Upper lobe of left lung (tissue), 6 donors: ENCODE measurements at regions not wholly inside any gene's neighbourhood (a gene's known extent, or its start where the extent isn't known, plus 50 kb on each side); places are given as distances from the start of the nearest gene placed in this dataset.

Source experiments
- ATAC-seq, 2 donors: fragments of 200-7000 bp; cut with Tn5 transposase; one replicate each; pipeline ENCODE4 v1.9.1; 2022; ENCODE audit warnings: mild to moderate bottlenecking in 2 of 2, moderate library complexity in 2 of 2; ENCODE audit not compliant: low FRiP score in 2 of 2
- DNase-seq, 2 donors: peaks; one replicate each; pipeline ENCODE4 v3.0.0-alpha.2; 2019 to 2020
- H3K27ac ChIP-seq, 4 donors: fragments of 200-600 bp; sonication (generic); one replicate each; pipeline ENCODE4 v1.5.1; 2016 to 2019
- H3K27me3 ChIP-seq, 4 donors: fragments of 200-600 bp; sonication (generic); one replicate each; pipeline ENCODE4 v1.5.1; 2017 to 2019
- H3K36me3 ChIP-seq, 4 donors: fragments of 200-600 bp; sonication (generic); one replicate each; pipeline ENCODE4 v1.5.1; 2016 to 2019
- H3K4me1 ChIP-seq, 4 donors: fragments of 200-600 bp; sonication (generic); one replicate each; pipeline ENCODE4 v1.5.1; 2018 to 2019
- H3K4me3 ChIP-seq, 4 donors: fragments of 200-600 bp; sonication (generic); one replicate each; pipeline ENCODE4 v1.5.1; 2017 to 2019; ENCODE audit warnings: mild to moderate bottlenecking in 2 of 4, moderate library complexity in 1 of 4
- H3K9me3 ChIP-seq, 4 donors: fragments of 200-600 bp; sonication (generic); one replicate each; pipeline ENCODE4 v1.5.1; 2018 to 2019
- EP300 ChIP-seq, 4 donors: sonication (generic); formaldehyde crosslinking; IDR thresholded peaks; one replicate each; pipeline ENCODE4 v1.5.1; 2017; ENCODE audit warnings: antibody characterized with exemption in 4 of 4, control low read depth in 2 of 4
- POLR2A ChIP-seq, 4 donors: fragments of 450-650 bp; IDR thresholded peaks; one replicate each; pipeline ENCODE4 v1.5.1; 2016 to 2017; ENCODE audit warnings: antibody characterized with exemption in 4 of 4, mild to moderate bottlenecking in 2 of 4
- POLR2AphosphoS5 ChIP-seq, 2 donors: sonication (generic); formaldehyde crosslinking; IDR thresholded peaks; one replicate each; pipeline ENCODE4 v1.5.1; 2017; ENCODE audit warnings: antibody characterized with exemption in 2 of 2
- WGBS, 2 donors: methylation state at CpG; one replicate each; pipeline ENCODE4 v1.1.5; 2017 to 2018; 5-methylcytosine and 5-hydroxymethylcytosine counted together
- TF ChIP-seq, protein P1 (sequence below), 6 experiments: fragments of 450-650 bp in 4 of 6; fragments of 200-600 bp in 2 of 6; sonication (generic) in 2 of 6; IDR thresholded peaks; one replicate each; pipeline ENCODE4 v1.5.1; 2016 to 2019; ENCODE audit warnings: antibody characterized with exemption in 6 of 6
- donor health status: DM: no; HTN: no; CAD: no; lungs with moderate emphysema.
- donor health status: DM: no; HTN: yes; CAD: no; lungs with severe emphysema.

DNA sequence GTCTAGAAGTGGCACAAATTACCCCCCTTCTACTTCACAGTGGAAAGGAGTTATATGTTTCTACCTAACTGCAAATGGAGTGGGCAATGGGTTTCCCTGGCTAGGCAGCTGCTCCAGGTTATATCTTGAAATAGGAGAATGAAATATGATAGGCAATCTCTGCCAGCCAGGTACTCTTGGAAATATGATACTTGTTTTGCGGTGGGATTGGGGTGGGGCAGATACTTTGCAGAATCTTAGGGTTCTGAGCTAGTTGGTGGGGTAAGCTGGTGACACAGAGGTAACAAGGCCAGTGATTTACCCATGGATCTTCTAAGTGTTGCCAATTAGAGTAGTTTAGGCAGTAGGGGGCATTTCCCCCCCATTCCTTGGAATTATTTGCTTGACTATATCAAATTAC, 140.1 kb downstream of the ATP23 start:
- TF ChIP-seq POLR2AphosphoS5 (IDR thresholded peaks at IDR 0.05) (no peak), POLR2A (IDR thresholded peaks at IDR 0.05) (no peak), EP300 (IDR thresholded peaks at IDR 0.05) (no peak)
- TF ChIP-seq, protein P1, sequence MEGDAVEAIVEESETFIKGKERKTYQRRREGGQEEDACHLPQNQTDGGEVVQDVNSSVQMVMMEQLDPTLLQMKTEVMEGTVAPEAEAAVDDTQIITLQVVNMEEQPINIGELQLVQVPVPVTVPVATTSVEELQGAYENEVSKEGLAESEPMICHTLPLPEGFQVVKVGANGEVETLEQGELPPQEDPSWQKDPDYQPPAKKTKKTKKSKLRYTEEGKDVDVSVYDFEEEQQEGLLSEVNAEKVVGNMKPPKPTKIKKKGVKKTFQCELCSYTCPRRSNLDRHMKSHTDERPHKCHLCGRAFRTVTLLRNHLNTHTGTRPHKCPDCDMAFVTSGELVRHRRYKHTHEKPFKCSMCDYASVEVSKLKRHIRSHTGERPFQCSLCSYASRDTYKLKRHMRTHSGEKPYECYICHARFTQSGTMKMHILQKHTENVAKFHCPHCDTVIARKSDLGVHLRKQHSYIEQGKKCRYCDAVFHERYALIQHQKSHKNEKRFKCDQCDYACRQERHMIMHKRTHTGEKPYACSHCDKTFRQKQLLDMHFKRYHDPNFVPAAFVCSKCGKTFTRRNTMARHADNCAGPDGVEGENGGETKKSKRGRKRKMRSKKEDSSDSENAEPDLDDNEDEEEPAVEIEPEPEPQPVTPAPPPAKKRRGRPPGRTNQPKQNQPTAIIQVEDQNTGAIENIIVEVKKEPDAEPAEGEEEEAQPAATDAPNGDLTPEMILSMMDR (IDR thresholded peaks at IDR 0.05): no peak
- ATAC-seq (no peak), DNase-seq (no peak)
- H3K4me1 ChIP-seq: no peaks in the 10 kb centered on the region
- H3K9me3 ChIP-seq: no peaks in the 10 kb centered on the region
- no peaks in the 10 kb centered on the region for H3K36me3 ChIP-seq
- no peak overlapping the region for H3K27ac ChIP-seq
- H3K27me3 ChIP-seq: no peaks in the 10 kb centered on the region
- 0% methylated on average over 1 of the region's 1 CpG for WGBS, 2 donors
- no peak overlapping the region for H3K4me3 ChIP-seq

DNA sequence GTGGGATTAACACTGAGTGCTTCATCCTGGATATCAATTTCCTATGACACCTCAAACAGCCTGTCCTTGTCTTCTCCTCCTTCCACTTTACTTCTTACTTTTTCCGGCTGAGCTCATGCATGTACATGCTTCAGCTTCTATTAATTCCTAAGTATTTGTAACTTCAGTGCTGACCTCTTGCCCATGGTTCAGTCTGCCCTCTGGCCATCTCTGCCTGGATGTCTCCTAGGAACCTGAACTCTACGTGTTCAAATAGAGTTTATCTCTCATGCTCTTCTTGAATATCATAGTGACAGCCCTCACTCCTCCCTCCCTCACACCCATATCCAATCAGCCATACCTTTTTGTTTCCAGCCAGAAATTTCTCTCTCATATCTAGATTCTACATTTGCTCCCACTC, 141.6 kb downstream of the ATP23 start:
- H3K9me3 ChIP-seq: no peaks in the 10 kb centered on the region
- DNase-seq (no peak), ATAC-seq (no peak)
- H3K4me3 ChIP-seq: no peak overlapping the region
- no peaks in the 10 kb centered on the region for H3K4me1 ChIP-seq
- no peaks in the 10 kb centered on the region for H3K36me3 ChIP-seq
- WGBS, 2 donors: 81 to 95% methylated on average over 2 of the region's 2 CpGs
- no peaks in the 10 kb centered on the region for H3K27me3 ChIP-seq
- TF ChIP-seq EP300 (IDR thresholded peaks at IDR 0.05): no peak
- TF ChIP-seq POLR2AphosphoS5 (IDR thresholded peaks at IDR 0.05): no peak
- TF ChIP-seq, protein P1 (IDR thresholded peaks at IDR 0.05): no peak
- TF ChIP-seq POLR2A (IDR thresholded peaks at IDR 0.05): no peak
- H3K27ac ChIP-seq: no peak overlapping the region

DNA sequence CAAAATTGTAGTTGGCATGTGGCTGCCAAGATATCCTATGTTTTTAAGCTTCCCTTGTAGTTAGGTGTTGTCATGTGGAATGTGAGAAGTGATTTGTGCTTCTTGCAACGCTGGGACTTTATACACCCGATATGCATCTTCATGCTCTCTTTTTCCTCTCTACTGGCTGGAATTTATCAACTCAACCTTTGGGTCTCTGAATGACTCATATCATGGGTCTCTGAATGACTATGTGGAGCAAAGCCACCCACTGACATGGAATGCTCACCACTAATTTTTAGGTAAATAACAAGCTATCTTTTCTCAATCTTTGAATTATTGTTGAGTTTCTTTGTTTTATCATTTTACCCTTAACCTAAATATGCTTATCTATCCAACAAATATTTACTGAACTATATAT, 144.6 kb downstream of the ATP23 start:
- Histone ChIP-seq H3K4me1 (no peaks in the 10 kb centered on the region), H3K27ac (no peak overlapping the region), H3K36me3 (no peaks in the 10 kb centered on the region), H3K9me3 (no peaks in the 10 kb centered on the region), H3K4me3 (no peak overlapping the region), H3K27me3 (no peaks in the 10 kb centered on the region)
- TF ChIP-seq POLR2A (IDR thresholded peaks at IDR 0.05) (no peak), EP300 (IDR thresholded peaks at IDR 0.05) (no peak), POLR2AphosphoS5 (IDR thresholded peaks at IDR 0.05) (no peak)
- TF ChIP-seq, protein P1 (IDR thresholded peaks at IDR 0.05): no peak
- WGBS, 2 donors: 74 to 77% methylated on average over 2 of the region's 2 CpGs
- ATAC-seq (no peak), DNase-seq (no peak)

DNA sequence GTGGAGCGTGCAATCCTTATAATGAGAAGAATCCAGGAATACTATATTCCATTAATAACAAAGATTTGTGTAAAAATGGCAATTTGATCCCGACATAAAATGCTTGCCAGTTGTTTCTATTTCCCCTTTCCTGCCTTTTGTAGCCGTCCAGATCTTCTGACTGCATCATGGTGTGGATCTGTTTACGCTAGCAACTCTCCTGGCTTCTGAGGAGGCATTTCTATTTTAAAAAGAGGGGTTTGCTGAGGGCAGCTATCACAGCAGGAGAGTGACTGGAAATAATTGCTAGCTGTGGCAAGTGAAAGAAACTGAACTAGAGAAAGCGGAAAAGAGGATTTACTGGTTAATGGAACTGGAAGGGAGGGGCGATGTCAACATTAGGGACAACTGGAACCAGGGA, 145.6 kb downstream of the ATP23 start:
- Histone ChIP-seq H3K36me3 (no peaks in the 10 kb centered on the region), H3K27me3 (no peaks in the 10 kb centered on the region), H3K9me3 (no peaks in the 10 kb centered on the region), H3K4me1 (no peaks in the 10 kb centered on the region), H3K4me3 (no peak overlapping the region), H3K27ac (no peak overlapping the region)
- ATAC-seq: no peak
- WGBS, 2 donors: 89 to 90% methylated on average over 6 of the region's 6 CpGs
- TF ChIP-seq EP300 (IDR thresholded peaks at IDR 0.05): no peak
- TF ChIP-seq POLR2AphosphoS5 (IDR thresholded peaks at IDR 0.05): no peak
- no peak for TF ChIP-seq POLR2A (IDR thresholded peaks at IDR 0.05)
- TF ChIP-seq, protein P1 (IDR thresholded peaks at IDR 0.05): no peak
- no peak for DNase-seq

DNA sequence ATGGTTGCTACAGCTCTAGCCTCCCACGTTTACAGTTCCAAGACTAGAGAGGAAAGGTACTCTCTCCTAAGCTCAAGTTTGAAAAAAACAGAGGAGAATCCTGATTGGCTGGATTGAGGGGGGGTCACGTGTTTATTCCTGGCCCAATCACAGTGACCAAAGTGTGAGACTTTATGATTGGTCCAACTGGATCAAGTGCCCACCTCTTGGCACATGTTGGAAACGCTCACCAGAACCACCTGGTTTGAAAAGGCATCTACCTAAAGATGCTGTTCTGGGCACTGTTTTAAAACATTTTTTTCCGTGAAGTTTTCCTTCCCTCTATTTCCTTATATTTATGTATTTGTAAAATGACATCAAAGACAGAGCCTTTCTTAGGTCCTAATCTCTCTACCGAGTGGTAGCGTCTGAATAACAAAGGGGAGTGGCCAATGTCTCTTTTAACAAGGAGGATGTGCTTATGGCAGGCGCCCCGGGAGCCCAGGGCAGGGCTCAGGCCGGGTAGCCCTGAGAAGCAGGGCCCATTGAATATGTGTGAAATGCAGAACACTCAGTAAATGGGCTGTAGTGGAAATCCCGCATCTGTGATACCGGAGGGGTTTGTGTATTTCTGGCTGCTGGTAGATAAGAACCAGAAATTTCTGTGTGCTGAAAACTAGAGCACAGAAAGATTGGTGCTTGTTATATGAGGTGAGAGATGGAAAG, 146.2 kb downstream of the ATP23 start:
- Histone ChIP-seq H3K27me3 (no peaks in the 10 kb centered on the region), H3K27ac (no peak overlapping the region), H3K4me3 (no peak overlapping the region), H3K9me3 (no peaks in the 10 kb centered on the region), H3K36me3 (no peaks in the 10 kb centered on the region), H3K4me1 (no peaks in the 10 kb centered on the region)
- DNase-seq: peak in 1 of 2 donors; percentile 16
- WGBS, 2 donors: 61 to 64% methylated on average over 11 of the region's 11 CpGs
- TF ChIP-seq EP300 (IDR thresholded peaks at IDR 0.05) (no peak), POLR2AphosphoS5 (IDR thresholded peaks at IDR 0.05) (no peak)
- TF ChIP-seq, protein P1 (IDR thresholded peaks at IDR 0.05): no peak
- no peak for ATAC-seq
